Activated naive CD8-positive, alpha-beta T cell treated with anti-CD3 and anti-CD28 coated beads for 36 hours (primary cell): ENCODE measurements at regions not wholly inside any gene's neighbourhood (a gene's known extent, or its start where the extent isn't known, plus 50 kb on each side); places are given as distances from the start of the nearest gene placed in this dataset.

ENCODE experiments used
- DNase-seq: peaks from one replicate; pipeline ENCODE4 v3.0.0; 2021
- H3K27ac Mint-ChIP-seq: one replicate; pipeline ENCODE4 v1.8.0; 2022; ENCODE audit warnings: mild to moderate bottlenecking, moderate library complexity, mixed read lengths
- H3K27me3 Mint-ChIP-seq: one replicate; pipeline ENCODE4 v1.8.0; 2022; ENCODE audit warnings: mild to moderate bottlenecking, mixed read lengths
- H3K36me3 Mint-ChIP-seq: one replicate; pipeline ENCODE4 v1.8.0; 2021; ENCODE audit warnings: mild to moderate bottlenecking, mixed read lengths
- H3K4me1 Mint-ChIP-seq: one replicate; pipeline ENCODE4 v1.8.0; 2021; ENCODE audit warnings: mixed read lengths
- H3K4me3 Mint-ChIP-seq: one replicate; pipeline ENCODE4 v1.8.0; 2022; ENCODE audit warnings: mild to moderate bottlenecking, moderate library complexity, mixed read lengths
- H3K9me3 Mint-ChIP-seq: one replicate; pipeline ENCODE4 v1.8.0; 2022; ENCODE audit warnings: mixed read lengths

GRCh38 chr5:5967944-5968343, 410.4 kb downstream of the MED10 start:
- no peak overlapping the region for H3K4me3 Mint-ChIP-seq
- no peak for DNase-seq
- H3K27ac Mint-ChIP-seq: no peak overlapping the region
- H3K4me1 Mint-ChIP-seq: no peaks in the 10 kb centered on the region
- H3K36me3 Mint-ChIP-seq: no peaks in the 10 kb centered on the region
- H3K27me3 Mint-ChIP-seq: peaks cover 4% of the 10 kb centered on the region
- H3K9me3 Mint-ChIP-seq: peaks cover 2% of the 10 kb centered on the region

- Mint-ChIP-seq H3K4me3 (no peak overlapping the region), H3K27me3 (peaks cover 4% of the 10 kb centered on the region), H3K4me1 (no peaks in the 10 kb centered on the region), H3K36me3 (no peaks in the 10 kb centered on the region), H3K27ac (no peak overlapping the region), H3K9me3 (peaks cover 2% of the 10 kb centered on the region)
- DNase-seq: no peak
These were observed 411.0 kb downstream of the MED10 start for GRCh38 chr5:5967373-5967772.

- Mint-ChIP-seq H3K4me1 (no peaks in the 10 kb centered on the region), H3K27me3 (peaks cover 5% of the 10 kb centered on the region), H3K27ac (no peak overlapping the region), H3K36me3 (no peaks in the 10 kb centered on the region), H3K9me3 (peaks cover 2% of the 10 kb centered on the region), H3K4me3 (no peak overlapping the region)
- no peak for DNase-seq
These were observed 413.2 kb downstream of the MED10 start for GRCh38 chr5:5965132-5965531.

GRCh38 chr5:5964347-5964746, 414.0 kb downstream of the MED10 start:
- peaks cover 3% of the 10 kb centered on the region for H3K27me3 Mint-ChIP-seq
- H3K27ac Mint-ChIP-seq: no peak overlapping the region
- H3K9me3 Mint-ChIP-seq: peaks cover 2% of the 10 kb centered on the region
- no peaks in the 10 kb centered on the region for H3K4me1 Mint-ChIP-seq
- no peak for DNase-seq
- no peak overlapping the region for H3K4me3 Mint-ChIP-seq
- H3K36me3 Mint-ChIP-seq: no peaks in the 10 kb centered on the region

GRCh38 chr5:5957737-5958136, 420.6 kb downstream of the MED10 start:
- DNase-seq: no peak
- Mint-ChIP-seq H3K27me3 (peaks cover 17% of the 10 kb centered on the region), H3K4me3 (no peak overlapping the region), H3K9me3 (no peaks in the 10 kb centered on the region), H3K27ac (no peak overlapping the region), H3K4me1 (no peaks in the 10 kb centered on the region), H3K36me3 (no peaks in the 10 kb centered on the region)

- no peaks in the 10 kb centered on the region for H3K9me3 Mint-ChIP-seq
- H3K4me1 Mint-ChIP-seq: no peaks in the 10 kb centered on the region
- no peaks in the 10 kb centered on the region for H3K36me3 Mint-ChIP-seq
- DNase-seq: no peak
- H3K4me3 Mint-ChIP-seq: no peak overlapping the region
- H3K27me3 Mint-ChIP-seq: peaks cover 18% of the 10 kb centered on the region
- H3K27ac Mint-ChIP-seq: no peak overlapping the region
These were observed 424.1 kb downstream of the MED10 start for GRCh38 chr5:5954275-5954598.

GRCh38 chr5:5953584-5954274, 424.6 kb downstream of the MED10 start:
- Mint-ChIP-seq H3K27ac (no peak overlapping the region), H3K36me3 (no peaks in the 10 kb centered on the region), H3K4me1 (no peaks in the 10 kb centered on the region), H3K27me3 (peaks cover 18% of the 10 kb centered on the region), H3K4me3 (no peak overlapping the region), H3K9me3 (no peaks in the 10 kb centered on the region)
- DNase-seq: no peak

- Mint-ChIP-seq H3K4me3 (no peak overlapping the region), H3K27ac (no peak overlapping the region), H3K36me3 (no peaks in the 10 kb centered on the region), H3K4me1 (no peaks in the 10 kb centered on the region), H3K27me3 (peaks cover 18% of the 10 kb centered on the region), H3K9me3 (peaks cover 2% of the 10 kb centered on the region)
- DNase-seq: no peak
These were observed 426.4 kb downstream of the MED10 start for GRCh38 chr5:5951953-5952352.

GRCh38 chr5:5950658-5951057, 427.7 kb downstream of the MED10 start:
- no peaks in the 10 kb centered on the region for H3K36me3 Mint-ChIP-seq
- no peak overlapping the region for H3K4me3 Mint-ChIP-seq
- peaks cover 18% of the 10 kb centered on the region for H3K27me3 Mint-ChIP-seq
- H3K27ac Mint-ChIP-seq: no peak overlapping the region
- DNase-seq: no peak
- H3K9me3 Mint-ChIP-seq: peaks cover 2% of the 10 kb centered on the region
- H3K4me1 Mint-ChIP-seq: no peaks in the 10 kb centered on the region

GRCh38 chr5:5941486-5941885, 436.9 kb downstream of the MED10 start:
- H3K4me1 Mint-ChIP-seq: no peaks in the 10 kb centered on the region
- no peaks in the 10 kb centered on the region for H3K36me3 Mint-ChIP-seq
- H3K27me3 Mint-ChIP-seq: peaks cover 4% of the 10 kb centered on the region
- no peak overlapping the region for H3K4me3 Mint-ChIP-seq
- DNase-seq: no peak
- no peaks in the 10 kb centered on the region for H3K9me3 Mint-ChIP-seq
- H3K27ac Mint-ChIP-seq: no peak overlapping the region

- Mint-ChIP-seq H3K4me3 (no peak overlapping the region), H3K27ac (no peak overlapping the region), H3K9me3 (no peaks in the 10 kb centered on the region), H3K4me1 (no peaks in the 10 kb centered on the region), H3K27me3 (peaks cover 4% of the 10 kb centered on the region), H3K36me3 (no peaks in the 10 kb centered on the region)
- no peak for DNase-seq
These were observed 438.5 kb downstream of the MED10 start for GRCh38 chr5:5939759-5940370.

GRCh38 chr5:5933651-5934050, 444.7 kb downstream of the MED10 start:
- Mint-ChIP-seq H3K4me3 (no peak overlapping the region), H3K9me3 (no peaks in the 10 kb centered on the region), H3K27ac (no peak overlapping the region), H3K27me3 (peaks cover 4% of the 10 kb centered on the region), H3K36me3 (no peaks in the 10 kb centered on the region), H3K4me1 (no peaks in the 10 kb centered on the region)
- DNase-seq: no peak

GRCh38 chr5:5932824-5933223, 445.5 kb downstream of the MED10 start:
- no peak overlapping the region for H3K4me3 Mint-ChIP-seq
- H3K9me3 Mint-ChIP-seq: no peaks in the 10 kb centered on the region
- no peak overlapping the region for H3K27ac Mint-ChIP-seq
- no peaks in the 10 kb centered on the region for H3K36me3 Mint-ChIP-seq
- H3K4me1 Mint-ChIP-seq: no peaks in the 10 kb centered on the region
- DNase-seq: no peak
- peaks cover 4% of the 10 kb centered on the region for H3K27me3 Mint-ChIP-seq

GRCh38 chr5:5930561-5930960, 447.8 kb downstream of the MED10 start:
- H3K27me3 Mint-ChIP-seq: no peaks in the 10 kb centered on the region
- no peak overlapping the region for H3K27ac Mint-ChIP-seq
- H3K36me3 Mint-ChIP-seq: no peaks in the 10 kb centered on the region
- no peak for DNase-seq
- H3K4me1 Mint-ChIP-seq: no peaks in the 10 kb centered on the region
- H3K9me3 Mint-ChIP-seq: no peaks in the 10 kb centered on the region
- H3K4me3 Mint-ChIP-seq: no peak overlapping the region

- H3K4me3 Mint-ChIP-seq: no peak overlapping the region
- no peaks in the 10 kb centered on the region for H3K4me1 Mint-ChIP-seq
- H3K9me3 Mint-ChIP-seq: no peaks in the 10 kb centered on the region
- no peaks in the 10 kb centered on the region for H3K27me3 Mint-ChIP-seq
- H3K27ac Mint-ChIP-seq: no peak overlapping the region
- H3K36me3 Mint-ChIP-seq: no peaks in the 10 kb centered on the region
- no peak for DNase-seq
These were observed 448.9 kb downstream of the MED10 start for GRCh38 chr5:5929291-5930020.

GRCh38 chr5:5925191-5925590, 453.2 kb downstream of the MED10 start:
- no peak overlapping the region for H3K27ac Mint-ChIP-seq
- H3K27me3 Mint-ChIP-seq: no peaks in the 10 kb centered on the region

More at GRCh38 chr5:5925191-5925590, 453.2 kb downstream of the MED10 start:
- H3K4me3 Mint-ChIP-seq: no peak overlapping the region
- no peaks in the 10 kb centered on the region for H3K36me3 Mint-ChIP-seq
- H3K4me1 Mint-ChIP-seq: no peaks in the 10 kb centered on the region
- H3K9me3 Mint-ChIP-seq: no peaks in the 10 kb centered on the region
- DNase-seq: no peak
